Fibroblast of pulmonary artery (primary cell): ENCODE measurements at regions not wholly inside any gene's neighbourhood (a gene's known extent, or its start where the extent isn't known, plus 50 kb on each side); places are given as distances from the start of the nearest gene placed in this dataset.

Experiments
- DNase-seq: peaks from one replicate; pipeline ENCODE4 v3.0.0-alpha.2; 2010; ENCODE audit warnings: low read depth
- H3K4me3 ChIP-seq: replicated peaks from 2 replicates; pipeline ENCODE4 v1.5.1; 2011; ENCODE audit warnings: low read depth, mild to moderate bottlenecking, control low read depth, low read length, moderate library complexity
- CTCF ChIP-seq: IDR thresholded peaks from 2 replicates; pipeline ENCODE4 v1.5.1; 2011; ENCODE audit warnings: mild to moderate bottlenecking, control low read depth, low read length, inconsistent platforms; ENCODE audit errors: missing control alignments

DNA sequence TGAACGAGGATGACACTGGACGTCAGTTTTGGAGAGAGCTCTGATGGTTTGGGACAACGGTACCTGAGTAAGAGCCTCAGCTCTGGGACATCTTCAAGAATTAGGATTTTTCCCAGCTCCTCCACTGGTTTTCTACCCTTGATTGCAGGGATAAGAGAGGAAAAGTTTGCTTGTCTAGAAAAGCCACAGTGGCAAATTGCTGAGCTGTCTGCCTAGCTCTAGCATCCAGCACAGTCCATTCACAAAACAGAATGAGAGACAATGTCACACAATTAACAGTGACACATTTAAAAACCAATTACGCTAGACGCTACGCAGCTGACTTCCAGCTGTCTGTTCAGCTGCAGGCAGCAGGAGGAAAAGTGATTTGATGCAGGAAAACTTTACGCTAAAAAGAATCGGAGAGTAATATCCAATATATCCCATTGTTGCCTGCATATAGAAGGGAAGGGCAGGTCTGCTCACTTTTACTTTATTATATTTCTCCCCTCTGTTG lies 168.1 kb upstream of the PRICKLE1 start:
- DNase-seq, result no peak
- TF ChIP-seq CTCF, result no peak
- no peak overlapping the region for H3K4me3 ChIP-seq

DNA sequence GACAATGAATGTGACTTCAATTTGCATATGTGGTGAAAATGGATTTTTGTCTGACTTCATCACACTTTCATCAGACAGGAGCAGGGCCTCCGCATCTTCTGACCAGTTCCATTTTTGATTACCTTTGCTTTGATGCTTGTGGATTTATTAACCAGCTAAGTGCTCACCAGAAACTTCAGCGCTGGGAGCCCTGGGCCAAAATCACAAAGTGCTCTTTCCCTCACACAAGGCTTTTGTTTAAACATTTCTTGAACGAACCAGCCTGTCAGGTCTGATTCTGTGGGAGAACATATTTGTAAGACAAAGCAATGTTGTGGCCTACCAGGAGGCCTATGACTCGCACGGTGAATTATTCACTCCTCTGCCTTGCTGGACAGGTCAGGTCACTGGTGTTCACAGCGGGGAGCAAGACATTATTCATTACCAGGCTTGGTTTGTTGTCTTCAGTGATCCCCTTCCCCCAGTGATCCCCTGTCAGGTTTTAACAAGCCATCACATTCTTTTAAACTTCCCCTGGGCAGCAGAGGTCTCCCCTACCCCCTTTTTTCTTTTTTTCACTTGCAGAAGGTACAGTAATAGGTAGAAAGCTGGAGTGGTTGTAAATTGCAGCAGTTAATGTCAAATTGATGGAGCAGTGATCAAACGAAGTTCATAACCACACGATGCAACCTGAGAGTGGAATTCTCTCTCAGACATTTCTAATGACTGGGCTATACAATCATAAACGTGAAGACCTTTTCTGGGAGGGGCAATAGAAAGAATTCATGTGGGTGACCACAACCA lies 167.5 kb upstream of the PRICKLE1 start:
- no peak overlapping the region for H3K4me3 ChIP-seq
- DNase-seq, result peak; percentile 80
- no peak for TF ChIP-seq CTCF

DNA sequence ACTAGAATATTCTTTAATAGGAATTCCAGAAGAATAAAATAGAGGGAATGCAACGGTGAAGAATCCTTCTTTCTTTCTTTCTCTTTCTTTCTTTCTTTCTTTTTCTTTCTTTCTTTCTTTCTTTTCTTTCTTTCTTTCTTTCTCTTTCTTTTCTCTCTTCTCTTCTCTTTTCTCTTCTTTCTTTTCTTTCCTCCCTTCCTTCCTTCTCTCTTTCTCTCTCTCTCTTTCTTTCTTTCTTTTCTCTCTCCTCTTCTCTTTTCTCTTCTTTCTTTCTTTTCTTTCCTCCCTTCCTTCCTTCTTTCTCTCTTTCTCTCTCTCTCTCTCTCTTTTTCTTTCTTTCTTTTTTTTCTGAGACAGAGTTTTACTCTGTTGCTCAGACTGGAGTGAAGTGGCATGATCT lies 160.8 kb upstream of the PRICKLE1 start:
- DNase-seq, result no peak
- no peak overlapping the region for H3K4me3 ChIP-seq
- no peak for TF ChIP-seq CTCF

DNA sequence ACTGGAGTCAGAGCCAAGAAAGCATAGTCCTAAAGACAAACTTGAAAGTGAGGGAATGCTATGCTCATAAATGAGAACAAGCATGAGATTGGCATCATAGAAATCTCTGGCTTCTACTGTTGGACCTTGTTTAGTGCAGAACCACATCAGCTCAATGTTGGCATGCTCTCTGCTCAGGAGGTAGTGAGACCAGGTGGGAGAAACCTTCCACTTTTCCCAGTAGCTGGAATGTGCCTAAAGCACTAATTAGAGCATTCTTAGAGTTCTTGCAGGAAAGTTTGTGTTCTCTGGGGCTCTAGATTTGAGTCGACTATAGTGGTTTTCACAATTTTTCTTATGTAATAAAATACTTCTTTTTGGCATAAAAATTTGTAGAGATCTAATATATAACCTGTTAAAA lies 159.7 kb upstream of the PRICKLE1 start:
- no peak for TF ChIP-seq CTCF
- no peak overlapping the region for H3K4me3 ChIP-seq
- no peak for DNase-seq

DNA sequence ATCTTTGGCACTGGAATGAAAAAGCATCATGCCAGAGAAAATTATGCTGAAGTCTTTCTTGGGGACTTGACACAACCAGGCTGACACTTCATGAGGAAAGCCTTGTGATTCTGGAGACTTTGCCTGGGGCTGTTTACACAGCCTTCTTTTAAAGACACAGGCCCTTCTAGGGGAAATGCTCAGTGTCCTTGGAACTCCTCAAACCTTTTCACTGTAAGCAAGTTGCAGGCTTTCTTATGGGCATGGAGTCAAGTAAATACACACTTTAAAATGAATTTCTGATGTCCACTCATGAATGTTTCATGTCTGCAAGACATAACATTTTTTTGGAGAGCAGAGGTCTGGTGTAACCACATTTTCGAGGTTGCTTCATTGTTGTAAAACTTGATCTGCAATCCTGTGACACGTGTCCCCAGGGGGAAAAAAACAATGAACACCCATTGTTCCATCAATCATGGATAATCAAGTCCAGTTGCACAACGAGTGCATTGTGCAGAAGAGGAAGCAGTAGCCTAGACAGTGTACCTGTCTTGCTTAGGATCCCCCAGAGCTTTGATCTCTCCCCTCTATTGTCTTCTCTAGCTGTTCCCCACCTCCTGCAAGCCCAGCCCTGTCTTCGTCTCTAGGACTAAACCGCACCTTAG lies 155.1 kb upstream of the PRICKLE1 start:
- peak; percentile 72 for DNase-seq
- TF ChIP-seq CTCF, result no peak
- no peak overlapping the region for H3K4me3 ChIP-seq

- no peak for TF ChIP-seq CTCF
- no peak overlapping the region for H3K4me3 ChIP-seq
- DNase-seq, result no peak
Measured at GRCh38 chr12:42742716-42743115, 153.2 kb upstream of the PRICKLE1 start.
